Esophagus squamous epithelium (tissue), 5 donors: ENCODE measurements at regions not wholly inside any gene's neighbourhood (a gene's known extent, or its start where the extent isn't known, plus 50 kb on each side); places are given as distances from the start of the nearest gene placed in this dataset.
"Not testable (repeated sequence)": the region's sequence is repeated elsewhere in the genome, so short reads cannot be mapped to it uniquely, and the experiment has no call there.

Experiments
- DNase-seq: peaks from one replicate; lab custom pipeline; 2025; lab: John Stamatoyannopoulos, UW
- H3K27ac ChIP-seq, 4 donors: fragments of 200-600 bp; sonication (generic); one replicate each; pipeline ENCODE4 v1.5.1; 2016 to 2019; ENCODE audit warnings: mild to moderate bottlenecking in 1 of 4
- H3K27me3 ChIP-seq, 4 donors: fragments of 200-600 bp; sonication (generic); 1 replicate in 3 of 4; 2 replicates in 1 of 4; pipeline versions ENCODE4 v1.5.1 to v1.6.0; 2017 to 2021; ENCODE audit warnings: antibody characterized with exemption in 1 of 4
- H3K36me3 ChIP-seq, 3 donors: fragments of 200-600 bp; sonication (generic); one replicate each; pipeline ENCODE4 v1.5.1; 2016 to 2019
- H3K4me1 ChIP-seq, 3 donors: fragments of 200-600 bp; sonication (generic); one replicate each; pipeline ENCODE4 v1.5.1; 2017 to 2019
- H3K4me3 ChIP-seq, 4 donors: fragments of 200-600 bp; sonication (generic); 1 replicate in 3 of 4; 2 replicates in 1 of 4; pipeline ENCODE4 v1.5.1; 2016 to 2019; ENCODE audit warnings: mild to moderate bottlenecking in 2 of 4, moderate library complexity in 1 of 4
- H3K9me3 ChIP-seq, 3 donors: fragments of 200-600 bp; sonication (generic); one replicate each; pipeline ENCODE4 v1.5.1; 2016 to 2019
- CTCF ChIP-seq, 6 experiments: fragments of 450-650 bp in 4 of 6; fragments of 200-600 bp in 2 of 6; sonication (generic) in 2 of 6; IDR thresholded peaks; one replicate each; pipeline ENCODE4 v1.5.1; 2016 to 2019; ENCODE audit warnings: antibody characterized with exemption in 6 of 6, mild to moderate bottlenecking in 4 of 6, moderate library complexity in 4 of 6
- POLR2A ChIP-seq, 4 donors: fragments of 450-650 bp; IDR thresholded peaks; one replicate each; pipeline ENCODE4 v1.6.1; 2017; ENCODE audit warnings: antibody characterized with exemption in 4 of 4, mild to moderate bottlenecking in 4 of 4, moderate library complexity in 3 of 4
- WGBS, 2 donors: methylation state at CpG; one replicate each; pipeline ENCODE4 v1.1.5; 2018; 5-methylcytosine and 5-hydroxymethylcytosine counted together
- intact Hi-C: fragments of 100-400 bp; cut with DNase I; formaldehyde crosslinking; loops from one replicate; pipeline ENCODE4 v1.15.0; 2022
- donor health status: DM: yes; HTN: yes; CAD: no.

GRCh38 chr5:103743421-103743820 is 180.8 kb upstream of the NUDT12 start:
- Histone ChIP-seq H3K4me3 (no peak overlapping the region), H3K27ac (no peak overlapping the region), H3K27me3 (no peaks in the 10 kb centered on the region), H3K36me3 (no peaks in the 10 kb centered on the region), H3K9me3 (no peaks in the 10 kb centered on the region), H3K4me1 (no peaks in the 10 kb centered on the region)
- TF ChIP-seq POLR2A (IDR thresholded peaks at IDR 0.05) (no peak), CTCF (IDR thresholded peaks at IDR 0.05) (no peak)
- WGBS, 2 donors, result 60 to 68% methylated on average over 2 of the region's 2 CpGs
- no peak for DNase-seq
- intact Hi-C loops, result no loop called here

- H3K27ac ChIP-seq, result no peak overlapping the region
- intact Hi-C loops, result no loop called here
- no peaks in the 10 kb centered on the region for H3K4me1 ChIP-seq
- H3K36me3 ChIP-seq, result no peaks in the 10 kb centered on the region
- no peaks in the 10 kb centered on the region for H3K9me3 ChIP-seq
- TF ChIP-seq POLR2A (IDR thresholded peaks at IDR 0.05), result no peak
- TF ChIP-seq CTCF (IDR thresholded peaks at IDR 0.05), result no peak
- H3K27me3 ChIP-seq, result no peaks in the 10 kb centered on the region
- no peak overlapping the region for H3K4me3 ChIP-seq
- DNase-seq, result no peak
- 7 to 31% methylated on average over 1 of the region's 1 CpG for WGBS, 2 donors
These were observed 179.4 kb upstream of the NUDT12 start for GRCh38 chr5:103741984-103742383.

GRCh38 chr5:103736343-103736742 is 173.8 kb upstream of the NUDT12 start:
- DNase-seq, intact Hi-C loops, H3K9me3 ChIP-seq, H3K27ac ChIP-seq, H3K4me1 ChIP-seq, H3K27me3 ChIP-seq, H3K4me3 ChIP-seq, H3K36me3 ChIP-seq: not testable (repeated sequence)
- 73 to 80% methylated on average over 8 of the region's 8 CpGs for WGBS, 2 donors

- Histone ChIP-seq H3K9me3 (peaks cover 0 to 11% (median 0%) of the 10 kb centered on the region in 3 donors), H3K4me1 (no peaks in the 10 kb centered on the region), H3K27ac (no peak overlapping the region), H3K27me3 (no peaks in the 10 kb centered on the region), H3K36me3 (no peaks in the 10 kb centered on the region), H3K4me3 (no peak overlapping the region)
- intact Hi-C loops, result no loop called here
- DNase-seq, result no peak
- no peak for TF ChIP-seq POLR2A (IDR thresholded peaks at IDR 0.05)
- no peak for TF ChIP-seq CTCF (IDR thresholded peaks at IDR 0.05)
These were observed 161.7 kb upstream of the NUDT12 start for GRCh38 chr5:103724271-103724670.

GRCh38 chr5:103721183-103721582 is 158.6 kb upstream of the NUDT12 start:
- Histone ChIP-seq H3K9me3 (peaks cover 0 to 11% (median 0%) of the 10 kb centered on the region in 3 donors), H3K27ac (no peak overlapping the region), H3K27me3 (no peaks in the 10 kb centered on the region), H3K4me3 (no peak overlapping the region), H3K36me3 (no peaks in the 10 kb centered on the region), H3K4me1 (no peaks in the 10 kb centered on the region)
- TF ChIP-seq POLR2A (IDR thresholded peaks at IDR 0.05) (no peak), CTCF (IDR thresholded peaks at IDR 0.05) (no peak)
- intact Hi-C loops, result no loop called here
- 50% methylated on average over 1 of the region's 3 CpGs; no CpG with 5 or more reads in 1 of the 2 donors for WGBS, 2 donors
- no peak for DNase-seq

GRCh38 chr5:103718108-103718507 is 155.5 kb upstream of the NUDT12 start:
- intact Hi-C loops, result no loop called here
- H3K4me1 ChIP-seq, result no peaks in the 10 kb centered on the region
- peaks cover 0 to 11% (median 0%) of the 10 kb centered on the region in 3 donors for H3K9me3 ChIP-seq
- WGBS, 2 donors, result 73% methylated on average over 1 of the region's 1 CpG
- H3K36me3 ChIP-seq, result no peaks in the 10 kb centered on the region
- no peak for DNase-seq
- TF ChIP-seq POLR2A (IDR thresholded peaks at IDR 0.05), result no peak
- no peak for TF ChIP-seq CTCF (IDR thresholded peaks at IDR 0.05)
- no peak overlapping the region for H3K27ac ChIP-seq
- no peaks in the 10 kb centered on the region for H3K27me3 ChIP-seq
- no peak overlapping the region for H3K4me3 ChIP-seq
